Embryonic facial prominence (tissue), 1 donor: ENCODE measurements at regions not wholly inside any gene's neighbourhood (a gene's known extent, or its start where the extent isn't known, plus 50 kb on each side); places are given as distances from the start of the nearest gene placed in this dataset.

ENCODE experiments used
- DNase-seq: peaks from one replicate; pipeline ENCODE4 v3.0.0-alpha.2; 2016; ENCODE audit errors: extremely low spot score

DNA sequence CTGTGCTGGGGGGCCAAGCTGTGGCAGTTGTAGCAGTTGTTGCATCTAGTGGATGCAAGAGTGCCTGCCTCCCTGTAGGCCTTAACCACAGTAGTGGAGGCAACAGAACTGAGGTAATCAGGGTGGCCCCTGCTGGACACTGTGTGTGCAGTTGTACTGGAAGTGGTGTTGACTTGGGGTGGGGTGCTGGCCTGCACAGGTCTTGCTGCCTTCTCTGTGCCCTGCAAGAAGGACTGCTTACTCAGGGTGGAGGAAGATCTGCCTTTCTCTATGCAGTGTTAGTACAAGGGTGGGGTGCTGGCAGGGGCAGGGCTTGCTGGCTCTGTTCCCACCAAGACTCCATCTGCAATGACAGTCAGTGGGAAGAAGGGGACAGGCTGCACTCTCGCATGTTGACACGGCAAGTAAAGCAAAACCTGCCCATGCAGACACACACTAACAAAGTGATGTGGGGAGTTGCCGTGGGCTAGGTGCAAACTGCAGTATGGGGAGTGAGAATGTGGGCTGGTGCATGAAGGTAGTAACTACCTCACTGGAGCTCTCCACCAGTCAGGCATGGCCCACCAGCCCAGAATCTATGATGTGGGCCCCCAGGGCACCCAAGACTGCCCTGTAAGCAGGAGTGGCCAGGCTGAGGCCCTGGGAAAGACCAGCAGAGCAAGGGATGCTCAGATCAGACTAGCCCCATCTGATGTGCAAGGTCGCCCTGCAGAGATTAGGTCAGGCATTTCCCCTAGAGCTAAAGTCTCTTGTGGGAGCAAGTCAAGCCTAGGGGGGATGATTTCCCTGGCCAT lies 594.9 kb downstream of the TECRL start:
- DNase-seq: no peak

DNA sequence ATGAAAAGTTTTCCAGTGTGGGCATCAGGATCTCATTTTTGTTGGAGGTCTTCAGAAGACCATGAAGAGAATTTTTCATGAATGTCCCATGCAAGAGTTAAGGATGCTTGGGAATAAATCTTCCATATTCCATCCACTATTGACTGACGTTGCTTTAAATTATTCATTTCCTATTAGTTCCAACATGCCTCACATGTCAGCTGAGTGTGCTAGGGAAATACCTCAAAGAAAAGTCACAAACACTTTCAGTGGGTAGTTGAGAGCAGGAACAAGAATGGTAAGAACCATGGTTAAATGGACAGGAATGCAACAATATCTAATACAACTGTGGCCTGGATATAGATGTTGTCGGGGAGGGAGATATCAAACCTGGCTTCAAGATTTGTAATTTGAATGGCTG lies 610.1 kb downstream of the TECRL start:
- no peak for DNase-seq

DNA sequence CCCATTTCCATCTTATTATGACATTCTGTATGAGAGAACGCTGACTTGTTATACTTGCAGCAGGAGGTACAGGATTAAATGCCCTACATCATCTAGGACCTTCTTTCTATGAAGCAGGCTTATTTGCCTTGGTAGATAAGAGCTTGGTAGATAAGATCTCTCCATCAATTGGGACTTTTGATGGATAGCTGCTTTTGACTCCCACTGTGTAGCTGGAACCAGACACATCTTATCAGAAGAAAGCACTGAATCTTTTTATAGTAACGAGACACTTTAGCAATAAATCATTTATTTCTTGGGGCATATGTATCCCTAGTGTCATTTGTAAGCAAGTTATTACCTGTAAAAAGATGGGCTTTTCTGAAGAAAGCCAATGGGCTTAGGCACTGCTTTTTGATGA lies 613.9 kb downstream of the TECRL start:
- DNase-seq: no peak

- no peak for DNase-seq
These were observed 618.9 kb downstream of the TECRL start for GRCh38 chr4:63790377-63790776.

DNA sequence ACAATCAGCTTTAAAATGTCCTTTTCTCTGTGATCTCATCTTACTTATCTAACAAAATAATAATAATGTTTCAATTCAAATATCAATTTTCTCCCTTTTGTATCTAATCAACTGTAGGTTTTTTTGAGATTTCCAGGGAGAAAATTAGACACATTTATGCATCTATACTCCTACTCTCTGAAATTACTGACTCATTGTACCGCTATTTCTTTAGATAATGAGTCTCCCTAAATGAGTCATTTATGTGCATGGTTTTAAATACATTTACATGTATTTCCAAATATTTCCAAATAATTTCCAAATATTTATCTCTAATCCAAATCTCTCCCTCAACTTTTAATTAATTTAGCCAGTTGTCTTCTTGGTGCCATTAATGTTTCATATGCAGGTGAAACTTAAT lies 621.0 kb downstream of the TECRL start:
- no peak for DNase-seq

DNA sequence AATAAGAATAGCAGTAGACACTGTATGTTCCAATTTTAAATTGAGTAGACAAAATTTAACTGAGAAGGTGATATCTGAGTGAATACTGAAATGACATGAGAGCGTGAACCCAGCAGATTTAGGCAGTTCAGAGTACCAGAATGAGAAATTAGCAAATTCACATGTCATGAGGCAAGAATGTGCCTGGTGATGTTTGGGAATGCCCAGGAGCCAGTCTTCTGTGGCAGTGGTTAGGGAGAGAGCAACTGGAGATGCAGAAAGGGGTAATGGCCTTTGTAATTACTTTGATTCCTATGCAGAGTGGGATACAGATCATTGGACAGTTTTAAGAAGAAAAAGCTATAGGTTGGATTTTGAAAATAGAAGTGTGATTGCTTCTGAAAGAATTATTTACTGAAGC lies 621.9 kb downstream of the TECRL start:
- DNase-seq: no peak

DNA sequence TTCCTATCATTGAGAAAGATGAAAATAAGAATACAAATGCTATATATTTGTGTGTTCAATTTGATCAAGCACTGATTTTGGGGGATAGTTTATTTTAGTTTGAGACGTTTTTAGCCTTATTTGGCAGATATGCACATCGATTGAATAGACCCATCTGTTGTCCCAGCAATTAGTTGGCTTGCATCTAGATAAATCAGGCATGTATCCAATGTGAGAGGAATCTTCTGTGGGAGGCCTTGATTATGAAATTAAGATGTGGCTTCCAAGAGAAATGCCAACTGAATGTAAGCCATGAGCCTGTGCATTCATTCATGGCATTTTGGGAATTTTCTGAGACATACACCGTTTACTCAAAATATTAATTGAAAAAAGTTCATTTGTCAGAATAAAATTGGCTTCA lies 623.1 kb downstream of the TECRL start:
- DNase-seq: no peak

DNA sequence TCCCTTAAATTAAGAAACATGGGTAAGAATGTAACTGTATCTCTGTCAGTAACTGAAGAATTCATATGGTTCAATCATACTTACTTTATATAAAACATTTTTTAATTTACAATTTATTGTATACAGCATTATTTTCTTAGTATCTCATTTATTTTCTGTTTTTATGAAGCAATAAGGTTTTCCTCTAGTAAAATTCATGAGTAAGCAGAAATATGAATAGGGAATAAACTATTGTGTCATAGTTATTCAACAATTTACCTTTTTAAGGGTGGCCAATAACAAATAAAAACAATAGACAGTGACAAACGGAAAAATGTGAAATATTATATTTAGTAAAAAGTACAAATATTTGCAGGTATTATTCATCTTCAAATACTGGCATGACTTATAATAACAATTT lies 624.4 kb downstream of the TECRL start:
- no peak for DNase-seq

GRCh38 chr4:63777601-63778000 lies 631.6 kb downstream of the TECRL start:
- no peak for DNase-seq

DNA sequence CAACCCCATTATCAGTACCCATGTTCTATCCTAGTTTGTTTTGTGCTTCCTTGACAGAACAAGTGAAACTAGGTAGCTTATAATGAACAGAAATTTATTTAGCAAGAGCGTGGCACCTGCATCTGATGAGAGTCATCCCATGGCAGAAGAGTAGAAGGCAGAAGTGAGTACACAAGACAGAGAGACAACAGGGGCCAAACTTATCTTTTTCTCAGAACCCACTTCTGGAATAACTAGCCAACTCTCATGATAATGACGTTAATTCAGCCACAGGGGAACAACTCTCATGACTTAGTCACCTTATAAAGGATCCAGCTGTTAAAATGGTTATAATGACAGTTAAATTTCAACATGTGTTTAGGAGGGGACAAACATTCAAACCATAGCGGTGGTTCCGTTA lies 644.9 kb downstream of the TECRL start:
- no peak for DNase-seq

DNA sequence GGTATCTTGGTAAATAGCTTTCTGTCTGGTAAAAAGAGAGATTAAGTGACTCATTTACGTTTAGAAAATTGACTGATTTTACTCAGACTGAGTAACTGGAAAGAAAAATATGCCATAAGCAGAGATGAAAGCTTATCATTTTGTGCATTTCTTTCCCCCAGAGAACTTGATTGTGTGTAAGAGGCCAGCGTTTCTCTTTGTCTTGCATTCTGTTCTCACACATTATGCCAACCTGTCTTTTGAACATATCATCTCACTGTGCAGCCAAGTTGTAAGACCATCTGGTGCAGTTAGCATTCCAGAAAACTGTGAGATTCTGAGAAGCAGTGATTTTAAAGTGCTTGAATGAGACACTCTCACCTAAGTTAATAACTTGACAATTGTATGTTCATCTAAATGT lies 651.3 kb downstream of the TECRL start:
- no peak for DNase-seq

- DNase-seq: no peak
These were observed 666.4 kb downstream of the TECRL start for GRCh38 chr4:63742882-63743281.

GRCh38 chr4:63729519-63729918 lies 679.7 kb downstream of the TECRL start:
- DNase-seq: no peak

- no peak for DNase-seq
These were observed 680.6 kb downstream of the TECRL start for GRCh38 chr4:63728480-63729177.

- DNase-seq: no peak
These were observed 691.9 kb downstream of the TECRL start for GRCh38 chr4:63717384-63717783.

GRCh38 chr4:63708661-63709060 lies 700.6 kb downstream of the TECRL start:
- no peak for DNase-seq

GRCh38 chr4:63700569-63700968 lies 708.7 kb downstream of the TECRL start:
- no peak for DNase-seq

GRCh38 chr4:63693321-63693720 lies 715.9 kb downstream of the TECRL start:
- DNase-seq: no peak

GRCh38 chr4:63678358-63678931 lies 730.8 kb downstream of the TECRL start:
- no peak for DNase-seq

DNA sequence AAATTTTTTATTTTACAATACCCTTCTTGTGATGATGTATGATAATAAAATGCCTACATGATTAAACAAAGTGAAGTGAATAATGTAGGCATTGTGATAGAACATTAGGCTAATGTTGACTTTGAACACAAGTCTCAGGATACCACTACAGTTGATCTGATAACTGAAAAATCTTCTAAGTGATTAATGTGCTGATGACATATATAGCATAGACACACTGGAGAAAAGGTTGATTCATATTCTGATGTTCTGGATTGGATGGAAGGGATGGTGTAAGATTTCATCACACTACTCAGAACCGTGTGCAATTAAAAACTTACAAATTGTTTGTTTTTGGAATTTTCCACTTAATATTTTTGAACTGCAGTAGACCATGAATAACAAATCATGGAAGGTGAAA lies 738.5 kb downstream of the TECRL start:
- DNase-seq: no peak

DNA sequence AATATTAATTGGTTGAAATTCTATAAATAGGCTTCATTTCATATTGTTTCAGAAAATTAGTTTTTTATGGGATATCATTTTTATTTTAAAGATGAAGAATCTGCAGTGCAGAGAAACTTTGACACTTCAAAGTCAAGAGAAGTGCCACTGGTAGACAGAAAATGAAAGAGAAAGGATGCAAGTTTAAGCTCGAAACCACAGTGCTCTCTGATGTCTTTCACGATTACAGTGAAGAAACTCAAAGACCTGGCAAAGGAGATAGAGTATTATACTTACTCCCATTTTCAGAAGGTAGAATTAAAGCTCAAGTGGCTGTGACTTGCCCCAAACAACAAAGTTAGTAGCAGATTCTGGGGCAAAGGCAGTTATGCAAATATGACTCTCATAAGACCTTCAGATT lies 745.4 kb downstream of the TECRL start:
- no peak for DNase-seq

DNA sequence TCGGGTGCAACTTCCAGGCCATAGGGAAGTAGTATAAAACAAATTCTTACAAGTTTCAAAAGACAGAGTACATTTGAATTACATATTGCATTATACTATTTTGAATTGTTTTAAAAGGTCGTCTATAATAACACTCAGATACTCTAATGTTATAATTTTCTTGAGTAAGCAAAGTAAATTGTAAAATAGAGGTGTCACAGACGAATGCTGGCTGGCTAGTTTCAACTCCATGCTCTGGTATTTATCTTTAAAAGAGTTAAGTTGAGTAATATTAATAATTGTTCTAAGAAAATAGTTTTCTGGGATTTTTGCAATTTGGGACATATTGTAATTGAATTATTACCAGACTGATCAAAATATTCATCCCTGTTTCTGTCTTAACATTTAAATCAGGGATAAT lies 764.9 kb downstream of the TECRL start:
- no peak for DNase-seq

DNA sequence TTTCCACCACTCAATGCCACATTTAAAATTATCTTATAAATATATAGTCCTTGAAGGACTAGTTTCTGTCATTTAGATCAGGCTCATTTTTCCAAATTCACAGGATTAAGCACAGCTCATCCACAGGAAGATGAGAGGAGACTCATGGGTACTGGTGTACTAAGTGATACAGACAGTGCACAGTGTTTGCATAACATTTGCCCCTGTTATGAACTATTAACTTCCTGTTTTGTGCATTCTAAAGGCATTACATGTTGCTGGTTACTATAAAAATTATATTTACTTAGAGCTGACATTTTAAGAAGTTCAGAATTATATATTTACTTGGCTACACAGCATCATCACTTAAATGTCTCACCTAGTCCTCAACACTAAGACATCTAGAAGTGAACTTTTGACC lies 772.0 kb downstream of the TECRL start:
- DNase-seq: no peak
